WI38 (cell line): ENCODE measurements at regions not wholly inside any gene's neighbourhood (a gene's known extent, or its start where the extent isn't known, plus 50 kb on each side); places are given as distances from the start of the nearest gene placed in this dataset.
"Not testable (repeated sequence)": the region's sequence is repeated elsewhere in the genome, so short reads cannot be mapped to it uniquely, and the experiment has no call there.

ENCODE experiments used
- H3K4me3 ChIP-seq: 2 replicates; pipeline ENCODE4 v1.5.1; 2011; ENCODE audit warnings: low read depth, mild to moderate bottlenecking, control low read depth, low read length
- CTCF ChIP-seq: IDR thresholded peaks from 2 replicates; pipeline ENCODE4 v1.5.1; 2012; ENCODE audit warnings: low read depth, mild to moderate bottlenecking, control low read depth, low read length

GRCh38 chr7:13024121-13024674 lies 336.8 kb downstream of the ARL4A start:
- no peak for TF ChIP-seq CTCF
- H3K4me3 ChIP-seq = no peak overlapping the region

DNA sequence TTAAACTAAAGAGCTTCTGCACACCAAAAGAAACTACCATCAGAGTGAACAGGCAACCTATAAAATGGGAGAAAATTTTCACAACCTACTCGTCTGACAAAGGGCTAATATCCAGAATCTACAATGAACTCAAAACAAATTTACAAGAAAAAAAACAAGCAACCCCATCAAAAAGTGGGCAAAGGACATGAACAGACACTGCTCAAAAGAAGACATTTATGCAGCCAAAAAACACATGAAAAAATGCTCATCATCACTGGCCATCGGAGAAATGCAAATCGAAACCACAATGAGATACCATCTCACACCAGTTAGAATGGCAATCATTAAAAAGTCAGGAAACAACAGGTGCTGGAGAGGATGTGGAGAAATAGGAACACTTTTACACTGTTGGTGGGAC lies 337.6 kb downstream of the ARL4A start:
- not testable (repeated sequence) for H3K4me3 ChIP-seq

DNA sequence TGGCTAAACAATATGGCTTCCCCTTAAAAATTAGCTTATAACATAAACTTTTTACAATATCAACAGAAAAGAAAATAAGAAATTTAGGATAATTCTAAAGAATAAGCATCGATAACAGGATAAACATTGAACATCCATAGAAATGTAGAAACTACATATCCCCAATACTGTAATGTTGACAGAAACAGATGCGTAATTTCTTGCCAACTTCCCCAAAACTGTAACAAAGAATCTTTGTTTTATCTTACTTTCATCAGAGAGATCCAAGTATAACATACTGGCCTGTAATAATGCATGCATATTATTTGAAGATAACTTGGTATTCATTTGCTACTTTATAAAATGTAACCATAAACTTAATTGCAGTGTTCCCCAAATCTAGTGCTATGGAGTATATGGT lies 339.9 kb downstream of the ARL4A start:
- no peak for TF ChIP-seq CTCF

GRCh38 chr7:13028036-13028824 lies 340.8 kb downstream of the ARL4A start:
- H3K4me3 ChIP-seq = no peak overlapping the region
- no peak for TF ChIP-seq CTCF

More for the DNA sequence above, 339.9 kb downstream of the ARL4A start:
- no peak overlapping the region for H3K4me3 ChIP-seq

DNA sequence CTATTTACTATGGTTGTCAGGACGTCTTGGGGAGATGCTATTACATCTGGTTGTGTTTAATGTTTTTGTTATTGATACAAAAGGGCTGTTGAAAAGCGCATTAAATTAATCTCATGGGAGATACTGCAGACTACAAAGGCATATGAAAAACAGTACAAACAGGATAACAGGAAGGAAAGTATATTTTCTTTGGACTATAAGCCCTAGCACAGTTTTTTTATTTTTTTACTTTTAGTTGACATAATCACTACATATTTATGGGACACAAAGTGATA lies 341.3 kb downstream of the ARL4A start:
- no peak for TF ChIP-seq CTCF

DNA sequence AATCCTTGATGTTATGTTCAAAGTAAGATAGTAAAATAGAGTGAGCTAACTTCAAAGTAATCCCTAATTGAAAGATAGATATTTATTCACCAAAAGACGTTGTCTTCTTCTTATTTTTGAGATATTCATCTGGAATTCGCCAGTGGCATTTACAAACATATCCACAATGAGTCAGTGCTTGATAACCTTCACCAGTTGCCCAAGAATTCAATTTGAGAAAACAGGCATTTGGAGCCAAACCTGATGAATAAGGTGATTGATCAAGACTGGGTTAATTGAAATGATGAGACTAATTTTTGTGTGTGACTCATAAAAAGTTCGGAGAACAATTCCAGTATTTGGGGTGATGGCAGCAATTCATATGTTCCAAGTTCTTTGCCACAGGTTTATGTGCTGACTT lies 344.0 kb downstream of the ARL4A start:
- no peak for TF ChIP-seq CTCF

More for the DNA sequence above, 341.3 kb downstream of the ARL4A start:
- H3K4me3 ChIP-seq = no peak overlapping the region

GRCh38 chr7:13032084-13032483 lies 344.7 kb downstream of the ARL4A start:
- no peak for TF ChIP-seq CTCF
- H3K4me3 ChIP-seq = no peak overlapping the region

More for the DNA sequence above, 344.0 kb downstream of the ARL4A start:
- H3K4me3 ChIP-seq = no peak overlapping the region

GRCh38 chr7:13032576-13032975 lies 345.1 kb downstream of the ARL4A start:
- no peak overlapping the region for H3K4me3 ChIP-seq
- no peak for TF ChIP-seq CTCF
